Ovary (tissue), 3 donors: ENCODE measurements at regions not wholly inside any gene's neighbourhood (a gene's known extent, or its start where the extent isn't known, plus 50 kb on each side); places are given as distances from the start of the nearest gene placed in this dataset.

Experiments used
- POLR2A ChIP-seq: fragments of 450-650 bp; IDR thresholded peaks from one replicate; pipeline ENCODE4 v1.6.1; 2017; ENCODE audit warnings: antibody characterized with exemption, mild to moderate bottlenecking, moderate library complexity
- TF ChIP-seq, protein P1 (sequence below), 3 donors: fragments of 450-650 bp in 2 of 3; fragments of 200-600 bp in 1 of 3; IDR thresholded peaks; one replicate each; pipeline versions ENCODE4 v1.5.1 to v1.8.0; 2016 to 2022; ENCODE audit warnings: antibody characterized with exemption in 3 of 3, mild to moderate bottlenecking in 1 of 3
- donor health status: DM: no; HTN: no; CAD: no.

- TF ChIP-seq, protein P1, sequence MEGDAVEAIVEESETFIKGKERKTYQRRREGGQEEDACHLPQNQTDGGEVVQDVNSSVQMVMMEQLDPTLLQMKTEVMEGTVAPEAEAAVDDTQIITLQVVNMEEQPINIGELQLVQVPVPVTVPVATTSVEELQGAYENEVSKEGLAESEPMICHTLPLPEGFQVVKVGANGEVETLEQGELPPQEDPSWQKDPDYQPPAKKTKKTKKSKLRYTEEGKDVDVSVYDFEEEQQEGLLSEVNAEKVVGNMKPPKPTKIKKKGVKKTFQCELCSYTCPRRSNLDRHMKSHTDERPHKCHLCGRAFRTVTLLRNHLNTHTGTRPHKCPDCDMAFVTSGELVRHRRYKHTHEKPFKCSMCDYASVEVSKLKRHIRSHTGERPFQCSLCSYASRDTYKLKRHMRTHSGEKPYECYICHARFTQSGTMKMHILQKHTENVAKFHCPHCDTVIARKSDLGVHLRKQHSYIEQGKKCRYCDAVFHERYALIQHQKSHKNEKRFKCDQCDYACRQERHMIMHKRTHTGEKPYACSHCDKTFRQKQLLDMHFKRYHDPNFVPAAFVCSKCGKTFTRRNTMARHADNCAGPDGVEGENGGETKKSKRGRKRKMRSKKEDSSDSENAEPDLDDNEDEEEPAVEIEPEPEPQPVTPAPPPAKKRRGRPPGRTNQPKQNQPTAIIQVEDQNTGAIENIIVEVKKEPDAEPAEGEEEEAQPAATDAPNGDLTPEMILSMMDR (IDR thresholded peaks at IDR 0.05) = no peak
- TF ChIP-seq POLR2A = no peak
Observed at GRCh38 chr15:62449638-62450037, 284.6 kb upstream of the C2CD4B start.
